ENCODE measurements at regions not wholly inside any gene's neighbourhood (a gene's known extent, or its start where the extent isn't known, plus 50 kb on each side); places are given as distances from the start of the nearest gene placed in this dataset.

DNA sequence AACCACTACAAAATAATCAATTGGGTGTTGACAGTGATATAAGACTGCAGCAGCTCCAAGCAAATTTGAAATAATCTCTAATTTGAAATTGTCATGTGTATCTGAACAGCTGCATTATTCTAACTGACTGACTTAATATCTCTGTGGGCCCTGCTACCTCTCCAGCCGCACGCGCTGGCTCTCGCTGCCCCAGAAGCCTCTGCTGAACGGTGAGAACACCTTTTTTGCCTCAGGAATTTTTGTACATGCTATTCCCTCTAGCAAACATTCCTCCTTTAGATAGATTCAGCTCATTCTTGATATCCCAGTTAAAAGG is 155.9 kb upstream of the MDFIC start:
- TF ChIP-seq, protein P1, sequence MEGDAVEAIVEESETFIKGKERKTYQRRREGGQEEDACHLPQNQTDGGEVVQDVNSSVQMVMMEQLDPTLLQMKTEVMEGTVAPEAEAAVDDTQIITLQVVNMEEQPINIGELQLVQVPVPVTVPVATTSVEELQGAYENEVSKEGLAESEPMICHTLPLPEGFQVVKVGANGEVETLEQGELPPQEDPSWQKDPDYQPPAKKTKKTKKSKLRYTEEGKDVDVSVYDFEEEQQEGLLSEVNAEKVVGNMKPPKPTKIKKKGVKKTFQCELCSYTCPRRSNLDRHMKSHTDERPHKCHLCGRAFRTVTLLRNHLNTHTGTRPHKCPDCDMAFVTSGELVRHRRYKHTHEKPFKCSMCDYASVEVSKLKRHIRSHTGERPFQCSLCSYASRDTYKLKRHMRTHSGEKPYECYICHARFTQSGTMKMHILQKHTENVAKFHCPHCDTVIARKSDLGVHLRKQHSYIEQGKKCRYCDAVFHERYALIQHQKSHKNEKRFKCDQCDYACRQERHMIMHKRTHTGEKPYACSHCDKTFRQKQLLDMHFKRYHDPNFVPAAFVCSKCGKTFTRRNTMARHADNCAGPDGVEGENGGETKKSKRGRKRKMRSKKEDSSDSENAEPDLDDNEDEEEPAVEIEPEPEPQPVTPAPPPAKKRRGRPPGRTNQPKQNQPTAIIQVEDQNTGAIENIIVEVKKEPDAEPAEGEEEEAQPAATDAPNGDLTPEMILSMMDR (IDR thresholded peaks at IDR 0.05; ENCODE audit: insufficient read depth, low read depth, low read length): no peak
- no peak for DNase-seq (ENCODE audit: low read depth)
- H3K4me3 ChIP-seq (ENCODE audit: low read depth, low read length): no peak overlapping the region

DNA sequence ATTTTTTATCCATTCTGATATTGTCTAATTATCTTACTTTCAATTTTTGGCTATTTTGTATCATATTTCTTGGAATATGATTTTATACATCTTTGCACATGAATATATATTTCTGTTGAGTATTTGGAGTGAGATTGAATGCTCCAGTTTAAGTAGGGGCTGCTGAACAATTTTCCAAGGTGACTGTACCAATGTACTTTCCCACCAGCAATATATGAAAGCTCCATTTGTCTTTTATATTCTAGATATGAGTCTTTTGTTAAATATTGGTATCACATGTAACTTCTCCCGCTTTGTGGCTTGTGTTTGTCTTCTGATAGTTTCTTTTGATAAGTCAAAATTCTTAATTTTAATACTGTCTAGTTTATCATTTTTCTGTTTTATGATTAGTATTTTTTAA is 144.6 kb upstream of the MDFIC start:
- no peak for DNase-seq (ENCODE audit: low read depth)
- H3K4me3 ChIP-seq (ENCODE audit: low read depth, low read length): no peak overlapping the region
- TF ChIP-seq, protein P1 (IDR thresholded peaks at IDR 0.05; ENCODE audit: insufficient read depth, low read depth, low read length): no peak

- DNase-seq (ENCODE audit: low read depth): no peak
- H3K4me3 ChIP-seq (ENCODE audit: low read depth, low read length): no peak overlapping the region
- TF ChIP-seq, protein P1 (IDR thresholded peaks at IDR 0.05; ENCODE audit: insufficient read depth, low read depth, low read length): no peak
Measured at GRCh38 chr7:114783508-114783907, 138.4 kb upstream of the MDFIC start.

DNA sequence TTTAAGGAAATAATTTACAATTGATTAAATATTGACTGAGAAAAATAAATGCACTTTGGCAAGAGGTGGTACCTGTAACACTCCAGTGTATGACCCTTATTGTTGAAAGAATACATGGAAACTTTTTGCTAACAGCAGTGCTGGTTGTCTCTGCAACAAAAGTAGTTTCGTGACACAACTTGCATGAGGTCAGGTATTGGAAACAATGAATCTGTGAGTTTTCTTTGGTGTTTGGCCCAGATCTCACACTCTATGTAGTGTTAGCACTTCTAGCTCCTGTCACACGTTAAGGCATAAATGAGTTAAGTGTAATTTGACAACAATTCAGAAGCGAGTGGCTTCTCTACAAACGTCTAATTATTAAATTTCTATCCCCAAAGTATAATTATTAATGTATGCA is 137.7 kb upstream of the MDFIC start:
- DNase-seq (ENCODE audit: low read depth): no peak
- TF ChIP-seq, protein P1 (IDR thresholded peaks at IDR 0.05; ENCODE audit: insufficient read depth, low read depth, low read length): no peak
- H3K4me3 ChIP-seq (ENCODE audit: low read depth, low read length): no peak overlapping the region

GRCh38 chr7:114784746-114785145 is 137.1 kb upstream of the MDFIC start:
- TF ChIP-seq, protein P1 (IDR thresholded peaks at IDR 0.05; ENCODE audit: insufficient read depth, low read depth, low read length): no peak
- DNase-seq (ENCODE audit: low read depth): no peak
- no peak overlapping the region for H3K4me3 ChIP-seq (ENCODE audit: low read depth, low read length)

DNA sequence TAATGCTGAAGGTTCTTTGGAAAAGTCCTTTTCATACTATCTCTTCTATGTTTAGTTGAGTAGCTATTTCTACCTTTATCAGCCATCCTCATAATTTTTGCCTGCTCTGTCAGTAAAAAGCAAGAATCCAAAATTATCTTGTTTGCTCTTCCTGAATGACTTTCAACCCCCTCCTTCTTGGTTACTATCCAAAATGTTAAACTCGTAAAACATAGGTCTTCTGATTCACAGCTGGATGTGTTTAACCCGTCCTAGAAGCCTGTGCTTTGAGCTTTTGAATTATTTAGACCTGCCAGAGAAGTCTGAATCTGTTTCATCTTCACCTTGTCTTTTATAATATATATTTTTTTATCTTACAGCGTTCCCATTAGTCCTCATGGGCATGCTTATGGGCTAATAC is 136.4 kb upstream of the MDFIC start:
- no peak overlapping the region for H3K4me3 ChIP-seq (ENCODE audit: low read depth, low read length)
- TF ChIP-seq, protein P1 (IDR thresholded peaks at IDR 0.05; ENCODE audit: insufficient read depth, low read depth, low read length): no peak
- DNase-seq (ENCODE audit: low read depth): peak; percentile 9

DNA sequence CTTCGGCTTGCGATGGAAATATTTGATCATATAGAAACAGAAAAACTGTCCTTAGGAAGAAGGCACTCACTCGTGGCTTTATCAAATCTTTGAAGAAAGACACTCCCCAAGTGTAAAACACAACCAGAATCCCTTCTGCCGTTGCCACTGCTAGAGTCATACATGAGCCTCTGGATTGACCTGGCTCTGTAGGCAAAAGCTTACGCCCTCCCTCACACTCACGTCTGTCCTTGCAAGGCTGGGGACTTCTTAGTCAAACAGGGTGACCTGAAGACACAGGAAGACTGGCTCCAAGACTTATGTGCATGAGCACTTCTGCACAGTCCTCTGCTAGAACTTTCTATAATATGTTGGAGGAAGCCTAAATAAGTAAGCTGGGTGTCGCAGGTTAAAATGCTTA is 135.4 kb upstream of the MDFIC start:
- no peak overlapping the region for H3K4me3 ChIP-seq (ENCODE audit: low read depth, low read length)
- TF ChIP-seq, protein P1 (IDR thresholded peaks at IDR 0.05; ENCODE audit: insufficient read depth, low read depth, low read length): no peak
- DNase-seq (ENCODE audit: low read depth): no peak
